ENCODE measurements at regions not wholly inside any gene's neighbourhood (a gene's known extent, or its start where the extent isn't known, plus 50 kb on each side); places are given as distances from the start of the nearest gene placed in this dataset.
"Not testable (repeated sequence)": the region's sequence is repeated elsewhere in the genome, so short reads cannot be mapped to it uniquely, and the experiment has no call there.

- DNase-seq: not testable (repeated sequence)
Measured at GRCh38 chr3:75453839-75454238, 210.3 kb upstream of the FRG2C start.

- not testable (repeated sequence) for DNase-seq
Measured at GRCh38 chr3:75474530-75474929, 189.6 kb upstream of the FRG2C start.

GRCh38 chr3:75496600-75496999 is 167.5 kb upstream of the FRG2C start:
- DNase-seq: not testable (repeated sequence)

GRCh38 chr3:75500357-75500756 is 163.8 kb upstream of the FRG2C start:
- not testable (repeated sequence) for DNase-seq

- DNase-seq: not testable (repeated sequence)
Measured at GRCh38 chr3:75502171-75502570, 162.0 kb upstream of the FRG2C start.

- DNase-seq: not testable (repeated sequence)
Measured at GRCh38 chr3:75502769-75503756, 161.1 kb upstream of the FRG2C start.

- DNase-seq: no peak
Measured at GRCh38 chr3:75506603-75507002, 157.5 kb upstream of the FRG2C start.

GRCh38 chr3:75507956-75508355 is 156.2 kb upstream of the FRG2C start:
- not testable (repeated sequence) for DNase-seq

GRCh38 chr3:75527657-75528056 is 136.5 kb upstream of the FRG2C start:
- DNase-seq: not testable (repeated sequence)

- peak; percentile 4 for DNase-seq
Measured at GRCh38 chr3:75552095-75552494, 112.0 kb upstream of the FRG2C start.

- not testable (repeated sequence) for DNase-seq
Measured at GRCh38 chr3:75564427-75564826, 99.7 kb upstream of the FRG2C start.

GRCh38 chr3:75572303-75572702 is 91.8 kb upstream of the FRG2C start:
- DNase-seq: not testable (repeated sequence)

GRCh38 chr3:75579091-75579490 is 85.0 kb upstream of the FRG2C start:
- DNase-seq: peak; percentile 18

GRCh38 chr3:75579536-75579935 is 84.6 kb upstream of the FRG2C start:
- DNase-seq: not testable (repeated sequence)

- DNase-seq: peak; percentile 77
Measured at GRCh38 chr3:75579981-75580782, 83.9 kb upstream of the FRG2C start.

- DNase-seq: not testable (repeated sequence)
Measured at GRCh38 chr3:75582536-75582935, 81.6 kb upstream of the FRG2C start.

- DNase-seq: not testable (repeated sequence)
Measured at GRCh38 chr3:75583116-75583515, 81.0 kb upstream of the FRG2C start.

- DNase-seq: not testable (repeated sequence)
Measured at GRCh38 chr3:75587695-75588094, 76.4 kb upstream of the FRG2C start.

- DNase-seq: not testable (repeated sequence)
Measured at GRCh38 chr3:75590382-75590781, 73.7 kb upstream of the FRG2C start.

- not testable (repeated sequence) for DNase-seq
Measured at GRCh38 chr3:75604286-75604934, 59.7 kb upstream of the FRG2C start.

- not testable (repeated sequence) for DNase-seq
Measured at GRCh38 chr3:75607996-75608395, 56.1 kb upstream of the FRG2C start.

GRCh38 chr3:75609598-75609997 is 54.5 kb upstream of the FRG2C start:
- not testable (repeated sequence) for DNase-seq

GRCh38 chr3:75610773-75611172 is 53.4 kb upstream of the FRG2C start:
- no peak for DNase-seq

All from T1000 (cell line).